SIG-M5 treated with dmso at 0.1 percent for 504 hours (cell line): ENCODE measurements at regions not wholly inside any gene's neighbourhood (a gene's known extent, or its start where the extent isn't known, plus 50 kb on each side); places are given as distances from the start of the nearest gene placed in this dataset.

ENCODE experiments used
- DNase-seq: peaks from one replicate; lab custom pipeline; 2025; ENCODE audit not compliant: unreplicated experiment; lab: John Stamatoyannopoulos, UW

DNA sequence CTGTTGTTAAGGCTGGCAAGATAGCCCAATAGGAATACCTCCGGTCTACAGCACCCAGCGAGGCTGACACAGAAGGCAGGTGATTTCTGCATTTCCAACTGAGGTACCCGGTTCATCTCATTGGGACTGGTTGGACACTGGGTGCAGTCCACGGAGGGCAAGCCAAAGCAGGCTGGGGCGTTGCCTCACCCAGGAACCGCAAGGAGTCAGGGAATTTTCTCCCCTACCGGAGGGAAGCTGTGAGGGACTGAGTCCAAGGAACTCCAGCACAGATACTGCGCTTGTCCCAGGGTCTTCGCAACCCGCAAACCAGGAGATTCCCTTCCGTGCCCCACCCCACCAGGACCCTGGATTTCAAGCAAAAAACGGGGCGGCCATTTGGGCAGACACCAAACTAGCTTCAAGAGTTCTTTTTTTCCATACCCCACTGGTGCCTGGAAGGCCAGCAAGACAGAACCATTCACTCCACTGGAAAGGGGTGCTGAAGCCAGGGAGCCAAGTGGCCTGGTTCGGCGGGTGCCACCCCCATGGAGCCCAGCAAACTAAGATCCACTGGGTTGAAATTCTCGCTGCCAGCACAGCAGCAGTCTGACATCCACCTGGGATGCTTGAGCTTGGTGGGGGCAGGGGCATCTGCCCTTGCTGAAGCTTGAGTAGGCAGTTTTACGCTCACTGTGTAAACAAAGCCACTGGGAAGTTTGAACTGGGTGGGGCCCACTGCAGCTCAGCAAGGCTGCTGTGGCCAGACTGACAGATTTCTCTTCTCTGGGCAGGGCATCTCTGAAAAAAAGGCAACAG is 647.2 kb downstream of the BNC2 start:
- DNase-seq, result no peak

DNA sequence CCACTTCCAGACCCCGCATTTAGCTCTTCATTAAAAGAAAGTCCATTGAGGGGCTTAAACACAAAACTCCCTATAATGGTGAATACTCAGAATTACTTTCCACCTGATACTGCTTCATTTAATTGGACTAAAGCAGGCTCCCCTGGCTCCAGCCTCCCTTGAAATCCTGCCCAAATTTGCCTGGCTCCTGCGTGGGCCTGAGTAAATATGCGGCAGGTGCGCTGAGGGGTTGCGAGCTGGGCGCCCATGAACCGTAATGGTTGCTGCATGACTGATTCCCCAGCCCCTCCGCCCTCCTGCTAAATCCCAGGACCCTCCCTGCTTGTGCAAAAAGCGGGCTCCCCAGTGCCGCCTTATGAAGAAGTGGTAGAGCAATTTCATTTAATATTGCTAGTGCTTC is 639.7 kb downstream of the BNC2 start:
- DNase-seq, result no peak

DNA sequence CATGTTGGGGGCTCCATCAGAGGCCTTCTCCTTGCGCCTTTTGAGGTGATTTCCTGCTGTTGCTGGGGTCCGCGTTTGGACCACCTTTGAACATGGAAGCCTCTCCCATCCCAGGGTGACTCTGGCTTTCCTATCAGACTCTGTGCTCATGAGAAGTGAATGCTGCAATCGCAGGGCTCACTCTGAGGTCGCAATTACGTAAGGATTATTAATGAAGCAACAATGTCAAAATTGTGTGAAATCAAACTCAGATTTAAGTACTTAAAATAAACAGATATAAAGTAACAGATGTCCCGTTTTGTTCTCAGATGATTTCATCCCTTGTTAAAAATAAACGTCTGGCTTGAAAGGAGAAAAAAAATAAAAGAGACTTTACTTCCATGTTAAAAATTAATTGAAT is 634.2 kb downstream of the BNC2 start:
- DNase-seq, result no peak

DNA sequence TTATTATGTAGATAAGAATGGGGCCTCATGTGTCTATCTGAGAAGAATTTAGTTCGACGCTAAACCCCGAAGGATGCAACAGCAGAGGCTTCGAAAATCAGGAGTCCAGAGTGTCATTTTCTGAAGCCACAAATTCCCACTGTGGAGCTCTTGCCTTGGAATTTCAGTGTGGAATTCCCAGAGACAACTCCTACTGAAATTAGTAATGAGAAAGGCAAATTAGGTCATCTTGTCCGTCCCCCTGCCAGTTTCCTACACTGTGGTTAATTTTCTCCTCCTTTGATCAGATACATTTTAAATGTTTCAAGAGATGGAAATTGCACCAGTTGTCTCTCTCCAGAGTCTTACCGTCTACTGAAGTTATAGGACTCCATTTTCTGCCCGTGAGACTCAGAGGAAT is 633.6 kb downstream of the BNC2 start:
- no peak for DNase-seq

DNA sequence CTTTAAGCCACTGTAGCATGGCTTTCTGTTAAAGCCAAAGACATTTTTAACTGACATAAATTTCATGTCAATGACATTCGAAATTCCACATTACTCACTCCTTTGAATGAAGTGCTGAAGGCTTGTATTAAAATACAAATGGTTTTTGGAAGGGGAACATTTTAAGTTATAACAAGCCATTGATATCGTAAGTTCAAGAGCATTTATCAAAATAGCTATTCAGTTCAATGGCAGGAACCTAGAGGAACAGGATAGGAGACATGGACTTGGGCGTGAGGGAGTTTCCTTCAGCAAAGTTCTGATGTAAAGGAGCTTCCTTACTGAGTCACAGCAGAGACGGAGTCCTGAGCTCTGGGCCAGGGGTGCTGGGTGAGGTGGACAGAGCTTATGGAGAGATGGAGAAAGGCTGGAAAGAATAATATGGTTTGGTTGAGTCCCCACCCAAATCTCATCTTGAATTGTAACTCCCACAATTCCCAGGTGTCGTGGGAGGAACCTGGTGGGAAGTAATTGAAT is 631.8 kb downstream of the BNC2 start:
- DNase-seq, result no peak

DNA sequence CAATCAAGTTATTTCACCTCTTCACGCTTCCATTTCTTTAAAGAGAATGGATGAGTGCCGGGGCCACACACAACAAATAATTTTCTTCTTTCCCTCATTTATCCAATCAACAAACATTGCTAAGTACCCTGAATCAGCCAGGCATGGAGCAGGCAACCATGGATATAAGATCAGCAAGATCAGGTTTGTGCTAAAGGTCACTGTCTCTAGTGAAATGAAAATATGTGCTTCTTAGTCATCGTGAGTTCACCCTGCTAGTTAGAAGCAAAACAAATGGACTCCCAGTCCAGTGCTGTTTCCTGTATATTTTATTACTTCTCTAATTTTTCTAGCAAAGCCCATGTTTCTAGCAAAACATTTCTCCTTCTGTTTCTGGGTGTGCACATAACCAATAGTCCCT is 629.2 kb downstream of the BNC2 start:
- DNase-seq, result no peak

DNA sequence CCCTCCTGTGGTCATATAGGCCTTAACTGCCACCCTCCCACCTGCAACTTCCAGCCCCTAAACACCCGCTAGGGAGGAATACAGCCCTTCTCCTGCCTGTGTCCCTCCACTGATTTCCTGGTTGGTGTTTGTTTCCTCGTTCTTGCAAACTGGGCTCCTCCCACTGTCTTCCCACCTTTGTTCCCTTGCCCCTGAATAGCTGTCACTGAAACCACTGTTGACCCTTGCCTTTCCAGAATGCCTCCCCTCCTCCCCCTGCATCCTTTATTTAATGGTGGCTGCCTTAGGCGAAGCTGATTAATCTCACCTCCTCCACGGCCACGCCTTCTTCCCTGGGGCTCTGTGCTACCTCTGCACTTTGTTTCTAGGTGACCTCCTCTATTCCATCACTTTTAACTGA is 626.7 kb downstream of the BNC2 start:
- DNase-seq, result no peak

DNA sequence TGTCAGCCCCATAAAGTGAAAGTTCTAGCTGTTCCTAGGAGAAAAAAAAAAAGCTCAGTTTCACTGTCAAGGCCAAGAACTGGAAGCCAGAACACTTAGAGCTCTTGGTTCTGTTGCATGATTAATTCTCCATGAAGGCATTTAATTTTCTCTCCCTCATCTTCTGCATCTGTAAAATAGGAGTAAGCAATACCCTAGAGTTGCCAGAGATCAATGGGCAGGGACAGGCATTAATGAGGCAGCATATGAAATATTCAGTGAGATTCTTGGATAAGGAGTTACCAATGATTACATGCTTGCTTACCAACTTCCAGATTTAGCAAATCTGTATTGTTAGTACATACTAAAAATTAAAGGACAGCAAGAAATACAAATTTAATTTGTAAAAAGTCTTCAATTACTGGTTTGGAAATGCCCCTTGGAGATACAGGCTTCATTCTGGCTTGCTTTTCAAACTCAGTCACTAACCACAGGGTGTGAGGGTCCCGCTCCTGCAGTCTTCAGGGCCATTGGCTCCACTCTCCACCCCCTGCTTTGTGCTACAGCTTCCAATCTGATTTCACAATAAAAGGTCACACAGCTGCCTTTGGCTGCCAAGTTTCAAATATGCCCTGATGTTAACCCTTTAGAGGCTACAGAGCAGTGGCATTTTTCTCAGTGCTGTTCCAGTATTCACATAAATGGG is 624.6 kb downstream of the BNC2 start:
- no peak for DNase-seq

DNA sequence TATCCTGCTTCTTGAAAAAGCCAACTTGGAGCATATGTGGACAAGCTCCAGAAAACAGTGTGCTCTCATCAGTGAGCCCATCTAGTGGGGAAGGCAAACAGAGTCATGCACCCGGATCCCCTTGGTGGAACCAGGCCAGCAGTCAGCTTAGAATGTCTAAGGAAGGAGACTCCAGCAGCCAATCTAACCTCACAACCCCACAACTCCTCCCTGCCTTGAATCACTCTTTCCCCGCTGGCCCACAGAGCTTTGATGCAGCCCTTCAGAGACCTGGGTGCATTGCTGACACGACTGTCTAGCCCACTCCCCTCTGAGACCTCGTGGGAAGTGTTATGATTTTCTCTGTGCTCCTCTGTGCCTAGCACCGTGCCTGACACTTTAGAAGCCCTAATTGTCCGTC is 623.7 kb downstream of the BNC2 start:
- no peak for DNase-seq

GRCh38 chr9:16247188-16247875 is 623.1 kb downstream of the BNC2 start:
- no peak for DNase-seq

DNA sequence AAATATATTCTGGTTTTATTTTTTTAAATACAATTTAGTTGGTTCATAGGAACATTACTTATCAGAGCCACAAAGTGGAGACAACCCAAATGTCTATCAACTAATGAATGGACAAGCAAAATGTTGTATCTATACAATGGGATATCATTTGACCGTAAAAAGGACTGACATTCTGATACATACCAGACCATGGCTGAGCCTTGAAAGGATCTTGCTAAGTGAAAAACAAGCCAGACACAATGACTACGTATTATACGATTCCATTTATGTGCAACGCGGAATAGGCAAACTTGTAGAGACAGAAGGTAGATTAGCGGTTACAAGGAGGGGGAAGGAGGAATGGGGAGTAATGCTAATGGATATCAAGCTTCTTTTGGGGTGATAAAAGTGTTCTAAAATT is 621.6 kb downstream of the BNC2 start:
- DNase-seq, result no peak

GRCh38 chr9:16252616-16253015 is 617.9 kb downstream of the BNC2 start:
- DNase-seq, result no peak

DNA sequence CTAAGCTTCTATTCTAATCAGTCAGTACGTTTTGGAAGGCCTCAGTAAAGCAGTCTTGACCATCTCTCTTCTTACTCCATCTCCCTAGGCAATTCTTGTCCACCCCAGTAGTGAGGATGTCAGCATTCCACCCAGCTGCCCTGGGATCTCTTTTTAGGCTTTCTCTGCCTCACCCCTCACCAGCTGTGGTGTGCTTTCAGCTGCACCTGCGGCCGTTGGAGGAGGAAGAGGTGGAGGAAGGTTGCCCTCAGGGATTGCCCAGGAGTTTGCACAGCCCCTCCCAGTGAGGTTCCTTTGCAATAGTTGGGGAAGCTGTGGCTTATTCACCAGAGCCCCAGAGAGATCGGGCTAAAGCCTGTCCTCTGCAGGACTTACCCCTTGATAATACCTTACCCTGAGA is 615.8 kb downstream of the BNC2 start:
- no peak for DNase-seq

DNA sequence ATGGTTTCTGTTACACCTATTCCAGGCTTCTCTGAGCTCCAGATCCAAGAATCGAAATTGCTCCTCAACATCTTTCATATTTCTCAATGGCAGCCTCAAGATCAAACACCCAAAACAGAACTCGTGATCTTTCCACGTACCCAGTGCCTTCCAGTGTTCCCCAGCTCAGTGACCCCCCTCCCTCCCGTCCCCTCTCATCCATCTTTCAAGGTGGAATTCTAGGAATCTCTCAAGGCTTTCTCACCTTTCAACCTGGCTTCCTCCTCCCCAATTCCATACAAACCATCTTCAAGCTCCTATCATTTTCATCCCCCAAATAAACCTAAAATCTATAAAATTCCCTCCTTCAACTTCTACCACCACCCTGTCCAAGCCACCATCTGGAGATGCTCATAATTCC is 615.3 kb downstream of the BNC2 start:
- DNase-seq, result no peak

DNA sequence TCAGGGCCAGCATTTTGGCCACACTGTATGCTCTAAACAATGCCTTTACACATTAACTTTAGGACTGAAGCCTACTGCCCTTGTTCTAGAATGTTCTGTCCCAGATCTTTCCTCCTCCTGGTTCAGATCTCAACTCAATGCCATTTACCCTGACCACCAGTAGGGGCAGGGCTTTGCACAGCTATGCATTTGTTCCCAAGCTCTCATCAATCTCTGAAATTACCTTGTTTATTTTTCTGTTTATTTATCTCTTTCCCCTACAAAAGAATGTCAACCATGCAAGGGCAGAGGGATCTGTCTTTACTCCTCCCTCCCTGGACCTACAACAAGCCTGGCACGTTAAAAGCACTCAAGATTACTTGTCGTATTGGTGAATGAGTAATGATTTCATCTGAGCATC is 612.9 kb downstream of the BNC2 start:
- no peak for DNase-seq

DNA sequence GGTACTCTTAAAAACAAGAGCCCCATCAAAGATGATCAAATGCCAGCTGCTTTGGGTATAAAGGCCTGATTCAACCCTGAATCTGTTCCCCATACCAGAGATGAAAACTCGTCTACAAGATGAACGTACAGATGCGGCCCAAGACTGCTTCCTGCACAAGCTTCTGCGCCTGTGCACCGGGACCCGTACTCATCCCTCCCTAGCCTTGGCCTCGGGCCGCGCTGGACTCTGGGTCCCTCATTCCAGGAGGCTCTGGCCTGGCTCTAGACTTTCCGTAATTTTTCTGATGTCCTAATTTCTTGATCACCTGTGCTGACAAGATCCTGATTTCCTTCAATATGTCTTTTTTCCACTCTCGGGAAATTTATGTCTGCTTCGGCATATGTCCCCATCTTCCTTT is 612.3 kb downstream of the BNC2 start:
- no peak for DNase-seq

- DNase-seq, result no peak
These were observed 611.8 kb downstream of the BNC2 start for GRCh38 chr9:16258708-16259107.

GRCh38 chr9:16262477-16263261 is 607.8 kb downstream of the BNC2 start:
- no peak for DNase-seq

DNA sequence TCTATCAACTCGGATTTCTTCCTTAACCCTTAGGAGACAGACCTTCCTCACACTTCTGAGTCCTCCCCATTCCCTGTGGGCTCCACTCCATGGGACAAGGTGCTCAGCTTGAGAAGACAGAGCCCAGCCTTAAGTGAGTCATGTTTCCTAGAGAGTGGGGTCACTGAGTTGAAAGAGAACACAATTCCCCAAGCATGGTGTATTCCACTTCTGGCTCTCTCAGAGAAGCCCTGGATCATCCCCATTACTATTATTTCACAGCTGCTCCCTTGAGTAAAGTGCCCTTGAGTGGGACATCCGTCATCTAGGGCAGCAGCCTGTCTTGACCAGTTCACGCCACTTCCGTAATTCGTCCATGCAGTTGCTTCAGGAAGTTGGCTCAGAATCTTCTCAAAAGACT is 604.8 kb downstream of the BNC2 start:
- no peak for DNase-seq

GRCh38 chr9:16266648-16267276 is 603.7 kb downstream of the BNC2 start:
- DNase-seq, result no peak
